Nephron progenitor cell (in vitro differentiated cells): ENCODE measurements at regions not wholly inside any gene's neighbourhood (a gene's known extent, or its start where the extent isn't known, plus 50 kb on each side); places are given as distances from the start of the nearest gene placed in this dataset.

Experiments used
- DNase-seq: peaks from one replicate; pipeline ENCODE4 v3.0.0; 2021
- H3K27ac Mint-ChIP-seq: 2 replicates; pipeline ENCODE4 v1.8.0; 2021; ENCODE audit warnings: mild to moderate bottlenecking, moderate library complexity, mixed read lengths
- H3K27me3 Mint-ChIP-seq: 2 replicates; pipeline ENCODE4 v1.8.0; 2021; ENCODE audit warnings: mild to moderate bottlenecking, low read depth, mixed read lengths; ENCODE audit not compliant: poor library complexity
- H3K36me3 Mint-ChIP-seq: 2 replicates; pipeline ENCODE4 v1.8.0; 2021; ENCODE audit warnings: low read depth, mixed read lengths
- H3K4me1 Mint-ChIP-seq: 2 replicates; pipeline ENCODE4 v1.8.0; 2021; ENCODE audit warnings: mixed read lengths
- H3K4me3 Mint-ChIP-seq: 2 replicates; pipeline ENCODE4 v1.8.0; 2021; ENCODE audit warnings: mild to moderate bottlenecking, moderate library complexity, mixed read lengths
- H3K9me3 Mint-ChIP-seq: 2 replicates; pipeline ENCODE4 v1.8.0; 2021; ENCODE audit warnings: mild to moderate bottlenecking, moderate library complexity, mixed read lengths
- TF ChIP-seq, protein P1 (sequence below): fragments of 200-600 bp; sonication (generic); IDR thresholded peaks from 2 replicates; pipeline ENCODE4 v1.5.0; 2021; ENCODE audit warnings: antibody characterized with exemption

DNA sequence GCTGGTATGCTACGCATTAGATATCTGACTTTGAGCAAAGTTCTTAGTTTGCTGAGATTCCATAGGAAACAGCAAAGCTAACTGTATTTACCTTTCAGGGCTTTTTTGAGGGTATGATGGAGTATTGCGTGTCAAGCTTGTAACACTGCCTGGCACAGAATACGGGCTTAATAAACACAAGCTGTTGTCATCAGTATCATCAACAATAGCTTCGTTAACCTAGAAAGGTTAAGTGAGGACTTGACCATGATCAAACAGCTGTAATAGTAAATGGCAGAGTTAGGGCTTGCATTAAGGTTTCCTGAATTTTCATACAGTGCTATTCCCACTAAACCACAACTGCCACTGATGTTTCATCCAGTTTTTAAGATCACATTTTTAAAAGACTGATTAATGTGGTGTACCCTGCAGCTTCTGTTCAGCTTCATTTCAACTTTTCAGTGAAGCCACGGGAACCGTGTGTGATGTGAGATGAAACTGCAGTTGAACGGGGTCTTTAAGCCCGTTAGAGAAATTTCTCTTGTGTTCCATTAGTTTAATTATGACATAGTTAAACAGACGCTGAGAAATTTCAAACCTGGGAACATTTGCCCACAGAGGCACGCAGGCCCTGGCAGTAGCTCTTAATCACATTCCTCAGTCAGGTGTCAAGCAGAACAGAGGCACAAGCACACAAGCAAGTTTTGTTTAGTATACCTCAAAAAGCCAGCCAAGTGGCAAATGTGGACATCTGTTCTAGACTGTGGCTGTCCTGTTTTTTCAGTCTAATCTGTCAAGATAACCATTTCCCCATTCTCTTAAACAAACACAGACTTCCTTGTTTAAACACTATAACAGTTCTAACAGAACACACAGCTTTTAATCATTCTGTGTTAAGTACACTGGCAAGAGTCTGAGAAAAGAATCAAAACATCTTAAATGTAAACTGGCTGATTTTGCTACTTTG, 147.1 kb downstream of the ZNF608 start:
- Mint-ChIP-seq H3K27ac (peak overlapping the region; percentile 98), H3K27me3 (peaks cover 4% of the 10 kb centered on the region), H3K36me3 (no peaks in the 10 kb centered on the region), H3K4me1 (peaks cover 41% of the 10 kb centered on the region), H3K4me3 (peak overlapping the region; percentile 44), H3K9me3 (no peaks in the 10 kb centered on the region)
- DNase-seq, result peak; percentile 13
- TF ChIP-seq, protein P1, sequence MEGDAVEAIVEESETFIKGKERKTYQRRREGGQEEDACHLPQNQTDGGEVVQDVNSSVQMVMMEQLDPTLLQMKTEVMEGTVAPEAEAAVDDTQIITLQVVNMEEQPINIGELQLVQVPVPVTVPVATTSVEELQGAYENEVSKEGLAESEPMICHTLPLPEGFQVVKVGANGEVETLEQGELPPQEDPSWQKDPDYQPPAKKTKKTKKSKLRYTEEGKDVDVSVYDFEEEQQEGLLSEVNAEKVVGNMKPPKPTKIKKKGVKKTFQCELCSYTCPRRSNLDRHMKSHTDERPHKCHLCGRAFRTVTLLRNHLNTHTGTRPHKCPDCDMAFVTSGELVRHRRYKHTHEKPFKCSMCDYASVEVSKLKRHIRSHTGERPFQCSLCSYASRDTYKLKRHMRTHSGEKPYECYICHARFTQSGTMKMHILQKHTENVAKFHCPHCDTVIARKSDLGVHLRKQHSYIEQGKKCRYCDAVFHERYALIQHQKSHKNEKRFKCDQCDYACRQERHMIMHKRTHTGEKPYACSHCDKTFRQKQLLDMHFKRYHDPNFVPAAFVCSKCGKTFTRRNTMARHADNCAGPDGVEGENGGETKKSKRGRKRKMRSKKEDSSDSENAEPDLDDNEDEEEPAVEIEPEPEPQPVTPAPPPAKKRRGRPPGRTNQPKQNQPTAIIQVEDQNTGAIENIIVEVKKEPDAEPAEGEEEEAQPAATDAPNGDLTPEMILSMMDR, result no peak

- TF ChIP-seq, protein P1, result no peak
- peak overlapping the region; percentile 43 for H3K27ac Mint-ChIP-seq
- H3K4me3 Mint-ChIP-seq, result no peak overlapping the region
- H3K4me1 Mint-ChIP-seq, result peaks cover 54% of the 10 kb centered on the region
- no peaks in the 10 kb centered on the region for H3K9me3 Mint-ChIP-seq
- DNase-seq, result no peak
- H3K36me3 Mint-ChIP-seq, result no peaks in the 10 kb centered on the region
- peaks cover 1% of the 10 kb centered on the region for H3K27me3 Mint-ChIP-seq
Observed at GRCh38 chr5:124596595-124597421, 149.6 kb downstream of the ZNF608 start.

GRCh38 chr5:124593952-124594351, 152.5 kb downstream of the ZNF608 start:
- Mint-ChIP-seq H3K9me3 (peaks cover 9% of the 10 kb centered on the region), H3K27ac (no peak overlapping the region), H3K27me3 (no peaks in the 10 kb centered on the region), H3K36me3 (no peaks in the 10 kb centered on the region), H3K4me3 (no peak overlapping the region), H3K4me1 (peaks cover 47% of the 10 kb centered on the region)
- TF ChIP-seq, protein P1, result no peak
- no peak for DNase-seq

- Mint-ChIP-seq H3K4me1 (peaks cover 44% of the 10 kb centered on the region), H3K9me3 (peaks cover 10% of the 10 kb centered on the region), H3K4me3 (no peak overlapping the region), H3K27me3 (no peaks in the 10 kb centered on the region), H3K36me3 (peaks cover under 1% of the 10 kb centered on the region), H3K27ac (peak overlapping the region; percentile 72)
- TF ChIP-seq, protein P1, result no peak
- DNase-seq, result no peak
Observed at GRCh38 chr5:124592891-124593290, 153.5 kb downstream of the ZNF608 start.

DNA sequence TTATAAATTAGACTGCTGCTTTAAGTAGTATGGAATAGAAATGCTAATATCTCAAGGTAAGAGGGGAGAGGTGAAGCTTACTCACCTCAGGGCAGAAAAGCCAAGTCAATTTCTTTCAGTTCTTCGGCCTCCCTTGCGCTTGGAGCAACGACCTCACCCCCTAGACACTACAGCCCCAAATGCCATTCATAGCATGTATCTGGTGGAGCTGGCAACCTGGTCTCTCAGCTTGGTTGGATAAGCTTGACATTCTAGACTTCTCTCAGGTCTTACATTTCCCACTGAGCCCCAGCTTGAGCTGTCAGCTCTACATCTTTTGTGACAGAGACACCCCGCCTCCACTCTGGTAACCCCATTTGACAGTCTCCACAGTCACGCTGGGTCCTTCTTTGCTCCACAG, 154.9 kb downstream of the ZNF608 start:
- Mint-ChIP-seq H3K27me3 (no peaks in the 10 kb centered on the region), H3K9me3 (peaks cover 19% of the 10 kb centered on the region), H3K36me3 (peaks cover 9% of the 10 kb centered on the region), H3K27ac (peak overlapping the region; percentile 4), H3K4me1 (peaks cover 36% of the 10 kb centered on the region), H3K4me3 (no peak overlapping the region)
- TF ChIP-seq, protein P1, result no peak
- no peak for DNase-seq
